CD4-positive, alpha-beta T cell treated with Interleukin-10 for 1 hour (primary cell): ENCODE measurements at regions not wholly inside any gene's neighbourhood (a gene's known extent, or its start where the extent isn't known, plus 50 kb on each side); places are given as distances from the start of the nearest gene placed in this dataset.
"Not testable (repeated sequence)": the region's sequence is repeated elsewhere in the genome, so short reads cannot be mapped to it uniquely, and the experiment has no call there.

Experiments used
- DNase-seq: peaks from one replicate; pipeline ENCODE4 v3.0.0-alpha.2; 2020

DNA sequence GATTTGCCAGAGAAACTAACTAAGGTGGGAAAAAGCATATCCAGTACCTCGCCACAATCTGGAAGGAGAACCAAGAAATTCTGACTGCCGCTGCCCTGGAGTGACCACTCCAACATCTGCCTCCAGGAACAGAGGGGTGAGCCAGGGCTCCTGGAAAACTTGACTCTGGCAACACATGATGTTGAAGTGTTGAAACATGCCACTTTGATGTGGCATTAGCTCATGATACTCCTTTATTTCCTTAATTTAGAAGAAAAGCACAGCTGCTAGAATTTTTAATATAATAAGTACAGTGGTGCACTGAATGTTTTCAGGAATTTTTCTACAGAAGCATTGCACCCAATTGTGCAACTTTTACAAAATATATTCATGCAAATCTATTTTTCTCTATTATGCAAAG, 109.9 kb upstream of the BCL6 start:
- no peak for DNase-seq

DNA sequence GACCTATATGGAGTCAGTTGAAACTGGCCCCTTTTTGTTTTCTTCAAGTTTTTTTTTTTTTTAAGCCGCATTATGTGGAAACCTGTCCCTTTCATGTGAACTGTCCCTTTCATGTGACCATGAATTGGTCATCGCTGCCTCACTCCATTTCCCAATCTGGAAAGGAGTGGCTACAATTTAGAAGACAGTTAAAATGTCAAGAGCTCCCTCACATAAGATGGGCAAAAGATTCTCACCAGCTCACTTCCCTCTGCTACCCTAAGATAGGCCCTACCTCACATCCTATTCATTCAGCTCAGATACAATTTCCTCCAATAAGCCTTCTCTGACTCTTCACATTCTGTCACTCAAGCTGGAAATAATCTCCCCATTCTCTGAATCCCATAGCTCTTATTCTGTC, 111.3 kb upstream of the BCL6 start:
- no peak for DNase-seq

DNA sequence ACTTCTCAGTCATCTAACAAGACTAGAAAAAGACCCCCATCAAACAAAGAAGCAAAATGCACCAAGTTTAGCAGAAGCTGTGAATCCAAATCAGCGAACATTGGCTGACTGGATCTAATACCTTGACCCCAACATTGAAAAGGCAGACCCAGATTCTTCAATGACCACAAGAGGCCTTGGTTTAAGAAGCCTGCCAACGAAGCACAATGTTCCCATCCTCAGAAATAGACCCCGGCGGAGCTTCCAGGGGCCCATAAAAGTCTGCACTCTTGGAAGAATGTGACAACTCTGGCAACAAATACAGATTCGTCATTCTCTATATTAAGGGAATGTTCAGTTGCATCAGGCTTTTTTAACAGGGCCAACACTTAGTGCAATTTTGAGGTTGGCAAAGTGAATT, 112.8 kb upstream of the BCL6 start:
- no peak for DNase-seq

DNA sequence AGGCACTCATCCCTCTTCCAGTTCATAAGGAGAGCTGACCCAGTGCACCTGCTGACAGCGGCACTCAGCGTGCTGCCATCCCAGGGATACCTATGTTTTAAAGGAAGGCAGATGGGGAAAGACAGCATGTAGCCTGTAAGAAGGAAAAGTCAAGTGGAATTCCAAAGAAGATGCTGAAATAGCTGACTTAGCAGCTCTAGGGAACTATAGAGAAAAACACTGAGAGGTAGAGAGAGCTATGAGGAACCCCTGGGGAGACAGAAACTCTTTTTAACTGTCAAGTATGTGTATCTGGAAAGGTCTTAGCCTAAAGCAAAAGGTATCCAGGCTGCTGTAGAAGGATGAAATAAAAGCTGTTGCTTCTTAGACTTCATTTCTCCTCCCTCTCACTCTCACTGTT, 113.4 kb upstream of the BCL6 start:
- DNase-seq, result no peak

DNA sequence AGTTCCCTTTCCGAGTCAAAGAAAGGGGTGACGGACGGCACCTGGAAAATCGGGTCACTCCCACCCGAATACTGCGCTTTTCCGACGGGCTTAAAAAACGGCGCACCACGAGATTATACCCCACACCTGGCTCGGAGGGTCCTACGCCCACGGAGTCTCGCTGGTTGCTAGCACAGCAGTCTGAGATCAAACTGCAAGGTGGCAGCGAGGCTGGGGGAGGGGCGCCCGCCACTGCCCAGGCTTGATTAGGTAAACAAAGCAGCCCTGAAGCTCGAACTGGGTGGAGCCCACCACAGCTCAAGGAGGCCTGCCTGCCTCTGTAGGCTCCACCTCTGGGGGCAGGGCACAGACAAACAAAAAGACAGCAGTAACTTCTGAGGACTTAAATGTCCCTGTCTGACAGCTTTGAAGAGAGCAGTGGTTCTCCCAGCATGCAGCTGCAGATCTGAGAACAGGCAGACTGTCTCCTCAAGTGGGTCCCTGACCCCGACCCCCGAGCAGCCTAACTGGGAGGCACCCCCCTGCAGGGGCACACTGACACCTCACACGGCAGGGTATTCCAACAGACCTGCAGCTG, 117.5 kb upstream of the BCL6 start:
- DNase-seq, result not testable (repeated sequence)

DNA sequence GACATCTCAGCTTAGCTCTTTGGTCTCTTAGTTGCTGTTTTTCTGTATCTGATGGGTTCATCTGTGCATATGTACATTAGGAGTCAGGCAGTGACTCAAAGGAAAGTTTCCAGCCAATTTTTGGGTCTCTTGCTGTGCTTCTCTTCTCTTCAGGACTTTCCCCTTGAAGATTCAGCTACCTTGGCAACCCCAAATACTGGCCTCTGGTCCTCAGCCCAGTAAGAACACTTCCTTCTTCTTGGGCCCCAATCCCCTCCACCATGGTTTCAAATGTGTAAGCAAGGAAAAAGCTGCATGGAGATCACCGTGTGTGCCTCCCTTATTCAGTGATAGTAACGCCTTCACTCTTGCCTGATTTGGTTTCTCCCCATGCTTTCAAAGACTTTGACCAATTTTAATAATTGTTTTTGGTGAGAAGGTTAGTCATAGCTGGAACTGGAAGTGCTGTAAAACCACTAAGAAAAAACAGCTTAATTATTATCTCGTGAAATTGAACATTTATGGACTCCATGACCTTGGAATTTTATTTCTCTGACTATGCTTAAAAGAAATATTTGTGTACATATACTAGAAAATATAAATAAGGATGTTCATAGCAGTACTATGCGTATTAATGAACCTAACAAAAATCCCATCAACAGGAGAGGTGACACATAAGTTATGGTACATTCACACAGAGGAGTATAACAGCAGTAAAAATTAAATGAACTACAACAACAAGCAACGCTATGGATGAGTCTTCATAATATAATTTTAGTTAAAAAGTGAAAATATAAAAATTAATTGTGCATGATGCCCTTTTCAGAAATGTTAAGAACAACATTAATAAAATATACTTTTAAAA, 125.3 kb upstream of the BCL6 start:
- no peak for DNase-seq

DNA sequence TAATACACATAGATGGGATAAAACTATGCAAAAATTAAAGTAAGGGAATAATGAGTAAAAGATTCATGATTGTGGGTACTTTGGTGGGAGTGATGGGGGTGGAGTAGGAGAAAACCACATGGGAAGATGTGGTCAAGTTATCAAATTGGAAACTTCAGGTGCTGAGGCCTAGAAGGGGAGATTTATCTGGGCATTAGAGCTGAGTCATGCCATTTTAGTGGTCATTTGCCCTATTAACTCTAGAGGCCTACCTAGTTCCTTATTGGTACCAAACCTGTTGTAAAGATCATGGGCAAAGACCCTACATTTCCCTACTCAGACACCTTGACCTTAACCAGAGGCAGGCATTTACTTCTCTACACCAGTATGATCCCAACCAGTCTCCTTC, 125.9 kb upstream of the BCL6 start:
- no peak for DNase-seq

DNA sequence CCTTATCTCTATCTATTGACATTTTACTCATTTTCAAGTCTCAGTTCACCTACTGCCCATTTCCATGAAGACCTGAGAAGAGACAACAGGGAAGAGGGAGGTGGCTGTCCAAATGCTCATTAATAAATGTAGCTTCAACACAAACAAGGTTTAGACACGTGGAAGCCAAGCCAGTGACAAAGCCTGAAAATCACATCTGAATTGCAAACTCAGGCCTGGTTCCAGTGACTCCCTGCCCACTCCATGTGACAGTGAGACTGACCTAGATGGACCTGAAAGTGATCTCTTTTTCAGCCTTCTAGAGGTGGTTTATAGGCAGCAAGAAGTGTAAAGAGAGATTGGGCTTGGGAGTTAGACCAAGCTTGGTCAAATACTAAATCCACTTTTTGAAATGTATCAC, 126.6 kb upstream of the BCL6 start:
- DNase-seq, result no peak

DNA sequence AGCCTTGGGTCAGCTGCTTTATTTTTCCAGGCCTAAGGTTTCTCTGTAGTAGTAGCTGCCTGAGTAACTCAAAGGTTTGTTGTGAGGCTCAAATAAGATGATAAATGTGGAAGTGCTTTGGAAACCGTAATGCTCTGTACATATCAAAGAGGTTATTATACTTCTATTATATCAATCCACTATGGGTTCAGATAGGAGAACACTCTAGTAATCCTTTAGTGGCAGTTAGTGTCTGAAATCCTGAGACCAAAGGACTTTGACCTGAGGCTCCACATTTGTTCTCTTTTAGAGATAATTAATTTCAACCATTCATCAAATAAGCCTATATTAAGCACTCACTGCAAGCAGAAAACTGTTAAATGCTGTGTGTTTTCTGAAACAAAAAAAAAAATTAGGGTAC, 128.6 kb upstream of the BCL6 start:
- DNase-seq, result no peak

DNA sequence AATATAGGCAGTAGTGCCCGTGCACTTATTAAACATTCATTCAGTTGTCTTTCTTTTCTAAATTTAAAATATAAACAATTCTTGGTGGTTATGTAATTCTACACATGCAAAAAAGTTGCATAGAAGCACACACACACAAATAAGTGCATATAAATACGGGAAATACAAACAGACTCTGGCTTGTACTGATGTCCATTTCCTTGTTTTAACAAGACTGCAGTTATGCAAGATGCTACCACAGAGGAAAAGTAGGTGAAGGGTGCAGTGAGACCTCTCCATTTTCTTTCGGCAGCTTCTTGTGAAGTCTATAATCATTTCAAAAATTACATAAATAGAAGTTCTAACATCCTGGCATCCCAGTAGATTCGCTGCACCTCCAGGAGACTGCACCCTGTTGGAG, 130.6 kb upstream of the BCL6 start:
- DNase-seq, result no peak

DNA sequence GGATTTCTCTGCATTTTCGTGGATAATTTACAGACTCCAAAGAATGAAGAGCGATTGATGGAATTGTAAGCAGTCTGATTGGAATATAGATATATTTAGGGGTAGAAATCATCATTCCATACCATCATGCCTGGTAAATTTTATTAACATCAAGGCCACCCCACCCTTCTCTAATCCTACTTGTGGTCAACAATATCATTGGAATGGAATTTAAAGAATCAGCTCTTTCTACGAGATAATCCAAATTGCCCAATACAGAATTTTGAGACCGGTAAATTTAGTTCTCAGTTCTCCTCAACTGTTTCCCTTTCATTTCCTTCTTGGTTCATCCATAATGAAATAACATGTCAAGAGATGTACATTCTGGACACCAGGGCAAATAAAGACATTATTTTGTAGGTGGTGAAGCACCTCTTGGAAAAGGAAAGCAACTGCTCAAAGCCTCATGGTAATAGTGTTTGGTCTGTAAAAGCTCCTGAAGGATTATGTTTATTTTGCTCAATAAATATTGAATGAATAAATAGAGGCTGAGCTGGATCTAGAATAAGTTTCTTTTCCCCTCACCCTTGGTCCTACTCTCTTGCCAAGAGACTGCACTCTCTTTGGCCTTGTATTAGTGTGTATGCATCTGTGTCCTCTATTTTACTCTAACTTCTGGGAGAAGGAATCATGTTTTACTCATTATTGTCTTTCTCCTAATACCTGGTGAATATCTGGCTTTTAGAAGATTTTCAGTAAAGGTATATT, 133.7 kb upstream of the BCL6 start:
- no peak for DNase-seq

DNA sequence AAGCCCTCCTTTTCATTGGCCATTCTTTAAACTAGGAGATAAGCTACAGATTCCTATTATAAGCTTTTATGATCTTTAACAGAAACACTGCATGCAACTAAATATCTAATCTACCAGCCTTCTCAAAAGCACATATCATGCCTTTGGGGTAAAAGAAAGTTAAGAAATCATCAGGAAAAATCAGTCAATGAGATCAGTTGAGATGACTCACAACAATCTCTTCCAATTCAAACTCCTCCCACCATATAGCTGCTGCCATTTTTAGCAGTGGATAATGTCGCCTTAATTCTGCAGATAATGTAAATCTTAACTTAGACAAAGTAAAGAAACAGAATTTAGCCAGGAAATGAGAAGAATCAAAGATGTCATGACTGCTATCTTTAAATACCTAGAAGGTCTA, 135.2 kb upstream of the BCL6 start:
- no peak for DNase-seq

DNA sequence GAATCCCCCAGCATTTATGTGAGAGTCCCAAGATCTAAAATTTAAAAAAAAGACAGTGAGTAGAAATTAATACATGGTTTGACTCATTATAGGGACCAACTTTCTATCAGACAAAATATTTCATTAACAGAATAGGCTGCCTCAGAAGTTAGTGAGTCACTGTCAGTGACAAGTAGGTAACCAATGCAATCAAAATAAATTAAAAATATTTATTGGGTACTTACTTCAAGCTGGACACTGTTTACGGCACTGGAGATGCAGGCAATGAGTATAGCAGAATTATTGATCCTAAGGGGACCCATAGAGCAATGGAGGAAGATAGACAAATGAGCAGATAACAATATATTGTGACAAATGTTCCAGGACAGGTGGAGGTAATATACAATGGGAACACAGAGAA, 135.6 kb upstream of the BCL6 start:
- DNase-seq, result no peak

DNA sequence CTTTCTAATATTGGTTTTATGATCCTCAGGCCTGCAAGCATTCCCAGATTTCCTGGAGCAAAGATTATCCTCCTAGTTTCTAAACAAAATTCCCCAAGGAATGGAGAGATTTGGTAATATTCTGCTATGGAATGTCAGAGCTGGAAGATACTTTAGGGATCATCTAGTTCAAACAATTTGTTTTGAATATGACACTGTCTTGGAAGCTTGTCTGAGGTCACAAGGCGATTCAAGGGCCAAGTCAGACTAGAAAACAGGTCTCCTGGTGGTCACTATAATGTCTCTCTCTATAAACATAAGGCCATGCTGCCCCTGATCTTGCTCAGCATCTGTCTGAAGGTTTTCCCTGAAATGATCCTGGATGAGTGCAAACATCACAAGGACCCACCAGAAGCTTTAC, 143.4 kb upstream of the BCL6 start:
- no peak for DNase-seq

DNA sequence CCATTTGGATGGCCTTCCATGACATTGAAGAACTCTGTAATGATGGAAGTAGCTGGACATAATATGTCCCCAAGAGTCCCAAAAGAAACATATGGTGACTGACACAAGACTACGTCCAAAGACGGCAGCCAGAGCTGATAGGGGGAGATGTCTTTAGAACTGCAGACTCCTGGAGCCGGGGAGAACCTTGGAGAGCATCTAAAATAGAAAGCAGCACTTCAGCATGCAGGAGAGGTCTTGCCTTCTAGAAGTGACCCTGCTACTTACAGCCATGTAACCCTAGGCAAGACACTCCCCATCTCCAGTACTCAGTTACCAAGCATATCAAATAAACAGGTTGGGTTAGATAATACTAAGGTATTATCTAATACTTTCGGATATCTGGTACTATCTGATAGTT, 143.8 kb upstream of the BCL6 start:
- no peak for DNase-seq

DNA sequence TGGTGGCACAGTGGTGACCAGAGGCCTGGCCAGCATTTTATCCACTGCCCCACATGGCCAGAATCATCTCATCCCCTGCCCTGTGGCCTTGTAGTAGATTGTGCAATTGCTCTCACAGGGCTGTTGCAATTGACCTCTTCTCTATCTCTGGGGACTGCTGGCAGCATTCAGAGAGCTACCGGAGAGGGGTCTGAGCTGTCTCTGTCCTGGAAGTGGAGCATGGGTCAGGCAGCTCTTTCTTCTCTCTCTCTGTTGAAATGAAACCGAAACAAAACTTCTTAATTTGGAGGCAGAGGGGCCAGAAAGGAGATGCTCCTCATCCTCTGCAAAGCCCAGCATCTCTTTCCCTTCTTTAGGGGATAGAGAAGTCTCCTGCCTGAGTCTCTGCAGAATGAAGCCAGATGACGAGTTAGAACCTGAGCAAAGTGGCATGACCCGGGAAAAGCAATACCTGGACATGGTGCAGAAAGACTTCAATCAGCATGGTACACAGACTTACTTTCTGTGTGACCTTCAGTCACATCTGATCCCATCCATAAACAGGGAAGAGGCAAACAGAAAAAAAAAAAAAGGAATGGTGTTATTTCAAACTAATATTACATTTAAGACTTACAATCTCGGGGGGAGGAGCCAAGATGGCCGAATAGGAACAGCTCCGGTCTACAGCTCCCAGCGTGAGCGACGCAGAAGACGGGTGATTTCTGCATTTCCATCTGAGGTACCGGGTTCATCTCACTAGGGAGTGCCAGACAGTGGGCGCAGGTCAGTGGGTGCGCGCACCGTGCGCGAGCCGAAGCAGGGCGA, 144.5 kb upstream of the BCL6 start:
- DNase-seq, result no peak

DNA sequence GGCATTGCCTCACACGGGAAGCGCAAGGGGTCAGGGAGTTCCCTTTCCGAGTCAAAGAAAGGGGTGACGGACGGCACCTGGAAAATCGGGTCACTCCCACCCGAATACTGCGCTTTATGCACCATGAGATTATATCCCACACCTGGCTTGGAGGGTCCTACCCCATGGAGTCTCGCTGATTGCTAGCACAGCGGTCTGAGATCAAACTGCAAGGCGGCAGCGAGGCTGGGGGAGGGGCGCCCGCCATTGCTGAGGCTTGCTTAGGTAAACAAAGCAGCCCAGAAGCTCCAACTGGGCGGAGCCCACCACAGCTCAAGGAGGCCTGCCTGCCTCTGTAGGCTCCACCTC, 145.1 kb upstream of the BCL6 start:
- DNase-seq, result not testable (repeated sequence)

DNA sequence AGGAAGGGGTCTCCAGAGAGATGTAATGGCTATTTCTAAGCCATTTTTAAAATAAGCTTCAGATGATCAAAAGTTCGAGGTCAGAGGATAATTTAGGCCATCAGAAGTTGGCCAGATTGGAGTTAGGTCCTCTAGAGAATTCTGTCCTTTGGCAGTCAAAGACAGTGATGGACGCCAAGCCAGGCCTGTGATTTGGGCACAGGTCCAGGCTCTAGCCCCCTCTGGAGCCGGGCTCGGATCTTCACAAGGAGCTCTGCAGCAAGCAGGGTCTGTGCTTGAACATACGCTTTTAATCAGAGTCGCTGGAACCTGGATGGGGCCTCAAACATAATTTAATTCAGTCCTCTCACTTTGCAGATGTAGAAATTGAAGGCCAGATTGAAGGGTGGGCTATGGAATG, 151.4 kb upstream of the BCL6 start:
- no peak for DNase-seq

DNA sequence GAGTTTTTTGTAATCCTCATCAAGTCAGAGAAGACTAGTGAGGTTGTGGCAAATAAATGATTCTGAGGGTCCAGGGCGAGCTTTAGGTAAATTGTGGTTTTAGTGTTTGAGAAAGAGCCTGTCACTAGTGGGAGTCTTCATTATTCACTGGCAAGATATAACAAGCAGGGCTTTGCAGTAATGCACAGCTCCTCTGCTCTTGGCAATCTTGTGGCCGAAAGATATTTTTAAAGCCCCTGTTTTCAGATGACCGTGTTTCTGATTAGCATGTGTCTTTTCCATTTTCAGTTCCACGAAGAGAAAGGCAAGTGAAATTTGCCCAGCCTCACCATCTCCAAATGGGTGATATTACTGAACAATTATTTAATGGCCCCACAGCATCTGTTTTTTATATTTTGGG, 154.0 kb upstream of the BCL6 start:
- no peak for DNase-seq

DNA sequence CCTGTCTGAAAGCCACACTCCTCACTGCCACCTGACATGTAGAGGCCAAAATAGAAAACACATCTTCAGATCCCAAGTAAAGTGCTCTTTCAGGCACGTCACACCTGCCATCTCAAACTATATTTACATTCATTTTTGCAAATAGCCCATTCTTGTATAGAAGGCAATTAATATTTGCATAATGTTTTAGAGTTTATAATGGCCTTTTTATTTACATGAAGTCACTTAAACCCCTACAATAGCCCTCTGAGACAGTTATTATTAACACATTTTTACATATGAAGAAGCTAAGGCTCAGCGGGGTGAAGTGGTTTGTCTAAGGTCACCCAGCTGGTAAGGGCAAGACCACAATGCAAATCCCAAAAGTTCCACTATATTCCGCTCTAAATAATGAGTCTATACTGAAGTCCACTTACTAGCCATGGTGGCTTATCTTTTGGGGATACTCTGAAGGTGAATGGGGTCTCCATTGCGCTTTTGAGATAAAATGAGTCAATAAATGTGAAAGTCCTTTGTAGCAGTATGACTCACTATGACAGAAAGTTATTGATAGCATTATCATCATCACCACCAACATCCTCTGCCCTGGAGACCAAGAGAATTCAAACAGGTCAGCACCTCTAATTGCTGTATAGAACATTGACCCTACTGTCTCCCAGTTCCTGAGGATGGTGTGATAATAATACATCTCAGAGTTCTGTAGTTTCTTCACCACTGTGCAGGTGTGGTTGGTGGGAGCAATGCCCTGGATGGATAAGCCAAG, 155.9 kb upstream of the BCL6 start:
- DNase-seq, result no peak

DNA sequence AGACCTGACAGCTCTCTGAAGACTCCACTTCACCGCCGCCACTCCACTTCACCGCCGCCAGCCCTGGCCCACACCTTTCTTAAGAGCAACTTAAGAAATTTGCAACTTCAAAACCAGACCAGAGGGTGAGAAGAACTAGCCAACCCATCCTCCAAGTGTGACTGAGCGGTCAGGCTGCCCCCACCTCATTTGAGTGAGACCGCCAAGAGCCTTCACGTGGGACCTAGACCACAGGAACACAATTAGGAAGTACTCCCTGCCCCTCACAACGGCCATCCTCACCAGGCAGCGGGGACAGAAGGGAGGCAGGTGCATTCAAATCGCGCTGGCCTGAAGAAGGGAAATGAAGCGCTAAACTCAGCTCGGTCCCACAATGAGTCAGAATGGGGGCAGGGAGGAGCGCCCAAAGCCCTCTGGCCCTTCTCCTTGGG, 156.8 kb upstream of the BCL6 start:
- no peak for DNase-seq

DNA sequence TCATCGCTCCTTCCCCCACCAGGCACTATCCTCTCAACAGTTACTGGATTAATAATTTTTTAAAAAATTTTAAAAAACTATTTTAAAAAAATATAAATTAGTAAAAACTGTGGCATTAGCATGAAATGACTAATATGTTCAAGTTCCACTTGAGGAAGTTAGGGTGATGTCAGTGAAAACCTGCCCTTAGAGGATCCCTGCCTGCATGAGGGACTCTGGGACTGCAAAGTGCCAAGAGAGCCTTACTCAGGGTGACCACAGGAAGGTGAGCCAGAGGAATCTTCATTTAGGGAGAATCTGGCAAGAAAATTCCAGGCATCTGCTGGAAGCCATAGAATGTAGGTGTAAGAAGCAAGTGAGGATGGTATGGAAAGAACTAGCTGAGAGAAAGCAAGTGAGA, 157.7 kb upstream of the BCL6 start:
- DNase-seq, result no peak

DNA sequence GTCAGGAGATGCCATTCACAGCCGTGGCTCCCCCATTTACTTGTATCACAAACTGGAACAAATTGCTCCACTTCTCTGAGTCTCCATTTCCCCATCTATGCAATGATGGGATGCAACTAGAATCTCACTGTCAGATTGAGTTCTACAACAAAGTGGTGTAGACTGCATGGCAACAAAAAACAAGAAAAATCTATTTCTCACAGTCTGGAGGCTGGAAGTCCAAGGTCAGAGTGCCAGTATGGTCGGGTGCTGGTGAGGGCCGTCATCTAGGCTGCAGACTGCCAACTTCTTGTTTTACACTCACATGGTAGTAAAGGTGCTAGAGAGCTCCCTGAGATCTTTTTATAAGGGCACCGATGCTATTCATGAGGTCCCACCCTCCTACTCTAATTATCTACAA, 158.4 kb upstream of the BCL6 start:
- no peak for DNase-seq
